H1 (cell line): ENCODE measurements at regions not wholly inside any gene's neighbourhood (a gene's known extent, or its start where the extent isn't known, plus 50 kb on each side); places are given as distances from the start of the nearest gene placed in this dataset.

Source experiments
- CTCF ChIA-PET: fragments of 300-600 bp; sonication (Branson Sonifier 250); formaldehyde crosslinking; loops from one replicate; lab custom pipeline; 2021; ENCODE audit not compliant: partially characterized antibody; lab: Charles Lee
- POLR2A ChIA-PET: fragments of 300-600 bp; sonication (Branson Sonifier 250); formaldehyde crosslinking; loops from one replicate; lab custom pipeline; 2021; ENCODE audit warnings: inconsistent platforms; ENCODE audit not compliant: partially characterized antibody; lab: Charles Lee
- DNase-seq, 2 experiments: peaks; one replicate each; pipeline versions ENCODE4 v3.0.0 to v3.0.0-alpha.2; 2010 to 2022; ENCODE audit warnings: low spot score in 2 of 2, low read depth in 1 of 2, mixed read lengths in 1 of 2
- FAIRE-seq: peaks from 2 replicates; lab custom pipeline; 2011; peaks lifted over from hg19 to GRCh38; lab: Jason Lieb, UNC
- H2AFZ ChIP-seq: 2 replicates; pipeline ENCODE4 v1.8.1; 2012; ENCODE audit warnings: low read length, inconsistent platforms
- H2AK5ac ChIP-seq: 2 replicates; pipeline ENCODE4 v1.6.1; 2013; ENCODE audit warnings: low read depth, low read length
- H2BK120ac ChIP-seq: replicated peaks from 2 replicates; pipeline ENCODE3; 2013; ENCODE audit warnings: low read depth, low read length, inconsistent platforms
- H2BK12ac ChIP-seq: 2 replicates; pipeline ENCODE4 v1.6.1; 2013; ENCODE audit warnings: low read depth, low read length
- H2BK15ac ChIP-seq: 2 replicates; pipeline ENCODE4 v1.6.1; 2013; ENCODE audit warnings: low read length
- H2BK20ac ChIP-seq: 2 replicates; pipeline ENCODE4 v1.6.1; 2013; ENCODE audit warnings: low read length
- H2BK5ac ChIP-seq: 2 replicates; pipeline ENCODE4 v1.6.1; 2013; ENCODE audit warnings: low read depth, low read length
- H3K14ac ChIP-seq: 2 replicates; pipeline ENCODE4 v1.6.1; 2013; ENCODE audit warnings: inconsistent platforms; ENCODE audit not compliant: insufficient read length
- H3K18ac ChIP-seq: 2 replicates; pipeline ENCODE4 v1.6.1; 2013; ENCODE audit warnings: low read length; ENCODE audit errors: extremely low read depth
- H3K23ac ChIP-seq: 2 replicates; pipeline ENCODE4 v1.6.1; 2013; ENCODE audit warnings: inconsistent platforms; ENCODE audit not compliant: insufficient read length
- H3K23me2 ChIP-seq: 2 replicates; pipeline ENCODE4 v1.6.1; 2013; ENCODE audit warnings: low read depth, low read length
- H3K27ac ChIP-seq: 2 replicates; pipeline ENCODE4 v1.6.1; 2011; ENCODE audit warnings: low read depth, low read length, inconsistent platforms
- H3K27me3 ChIP-seq, 4 experiments: replicated peaks in 1 of 4; 1 replicate in 1 of 4; 2 replicates in 3 of 4; pipeline versions ENCODE4 v1.6.1 to v1.8.1; 2011 to 2013; ENCODE audit warnings: low read length in 3 of 4, mild to moderate bottlenecking in 3 of 4, inconsistent platforms in 2 of 4, mixed read lengths in 2 of 4, moderate library complexity in 1 of 4; ENCODE audit not compliant: control insufficient read depth in 3 of 4, insufficient read depth in 3 of 4; ENCODE audit errors: extremely low read depth in 1 of 4
- H3K36me3 ChIP-seq, 4 experiments: 2 replicates each; pipeline versions ENCODE4 v1.6.1 to v1.8.1; 2011 to 2013; ENCODE audit warnings: mild to moderate bottlenecking in 4 of 4, low read length in 3 of 4, moderate library complexity in 2 of 4, control low read depth in 1 of 4, inconsistent platforms in 1 of 4; ENCODE audit not compliant: insufficient read depth in 4 of 4, control insufficient read depth in 2 of 4
- H3K4ac ChIP-seq: replicated peaks from 2 replicates; pipeline ENCODE3; 2013; ENCODE audit warnings: low read length, low read depth, mixed read lengths, inconsistent platforms; ENCODE audit not compliant: insufficient read length
- H3K4me1 ChIP-seq, 4 experiments: replicated peaks in 1 of 4; 1 replicate in 1 of 4; 2 replicates in 3 of 4; pipeline versions ENCODE4 v1.6.1 to v1.8.1; 2011 to 2013; ENCODE audit warnings: low read length in 3 of 4, inconsistent platforms in 2 of 4, mixed read lengths in 1 of 4; ENCODE audit not compliant: insufficient read depth in 4 of 4, control insufficient read depth in 3 of 4
- H3K4me2 ChIP-seq, 2 experiments: 2 replicates each; pipeline versions ENCODE4 v1.6.1 to v1.8.1; 2011 to 2013; ENCODE audit warnings: low read depth in 2 of 2, low read length in 2 of 2, control low read depth in 1 of 2, inconsistent platforms in 1 of 2, mild to moderate bottlenecking in 1 of 2; ENCODE audit not compliant: insufficient read depth in 1 of 2
- H3K4me3 ChIP-seq, 4 experiments: fragments of 200-600, 300-600 bp in 1 of 4; sonication (generic), shearing (Covaris generic), sonication (Bioruptor Twin) in 1 of 4; 2 replicates each; pipeline versions ENCODE4 v1.5.1 to v1.8.1; 2011 to 2016; ENCODE audit warnings: low read length in 4 of 4, low read depth in 3 of 4, control low read depth in 2 of 4, inconsistent platforms in 2 of 4, mild to moderate bottlenecking in 2 of 4, mixed read lengths in 1 of 4, moderate library complexity in 1 of 4; ENCODE audit not compliant: insufficient read depth in 2 of 4; ENCODE audit errors: extremely low read depth in 1 of 4
- H3K56ac ChIP-seq: replicated peaks from 2 replicates; pipeline ENCODE3; 2013; ENCODE audit warnings: low read depth, mild to moderate bottlenecking, mixed read lengths, low read length, inconsistent platforms; ENCODE audit not compliant: insufficient read length
- H3K79me1 ChIP-seq: 2 replicates; pipeline ENCODE4 v1.6.1; 2013; ENCODE audit warnings: low read depth, low read length, control low read depth
- H3K79me2 ChIP-seq, 2 experiments: 2 replicates each; pipeline versions ENCODE4 v1.6.1 to v1.8.1; 2012 to 2013; ENCODE audit warnings: low read length in 2 of 2, mild to moderate bottlenecking in 2 of 2, inconsistent platforms in 1 of 2; ENCODE audit not compliant: insufficient read depth in 2 of 2, control insufficient read depth in 1 of 2
- H3K9ac ChIP-seq, 4 experiments: replicated peaks in 1 of 4; 1 replicate in 1 of 4; 2 replicates in 3 of 4; pipeline versions ENCODE4 v1.6.1 to v1.8.1; 2011 to 2013; ENCODE audit warnings: low read depth in 3 of 4, low read length in 3 of 4, control low read depth in 2 of 4, mild to moderate bottlenecking in 2 of 4, moderate library complexity in 2 of 4, inconsistent platforms in 1 of 4; ENCODE audit errors: extremely low read depth in 1 of 4
- H3K9me3 ChIP-seq, 2 experiments: 2 replicates each; pipeline versions ENCODE4 v1.6.1 to v1.8.1; 2012 to 2013; ENCODE audit warnings: mild to moderate bottlenecking in 2 of 2, moderate library complexity in 2 of 2, control low read depth in 1 of 2, inconsistent platforms in 1 of 2, low read depth in 1 of 2, low read length in 1 of 2, mixed read lengths in 1 of 2; ENCODE audit not compliant: insufficient read depth in 2 of 2
- H4K20me1 ChIP-seq, 2 experiments: replicated peaks in 1 of 2; 2 replicates each; pipeline versions ENCODE3 to v1.8.1; 2011 to 2013; ENCODE audit warnings: inconsistent platforms in 2 of 2, low read length in 2 of 2, mild to moderate bottlenecking in 1 of 2; ENCODE audit not compliant: insufficient read depth in 2 of 2, control insufficient read depth in 1 of 2
- H4K5ac ChIP-seq: 2 replicates; pipeline ENCODE4 v1.6.1; 2013; ENCODE audit warnings: low read length, low read depth, mixed read lengths, inconsistent platforms; ENCODE audit not compliant: insufficient read length
- H4K8ac ChIP-seq: 2 replicates; pipeline ENCODE4 v1.8.0; 2013; ENCODE audit warnings: mild to moderate bottlenecking, moderate library complexity, low read length, inconsistent platforms; ENCODE audit not compliant: insufficient read depth; ENCODE audit errors: extremely low read depth
- H4K91ac ChIP-seq: replicated peaks from 2 replicates; pipeline ENCODE3; 2013; ENCODE audit warnings: low read length, mixed read lengths, inconsistent platforms; ENCODE audit not compliant: insufficient read length
- ASH2L ChIP-seq: fragments of 200-600, 300-600 bp; sonication (generic); IDR thresholded peaks from one replicate; pipeline ENCODE4 v1.7.1; 2017; ENCODE audit warnings: low read length
- BCL11A ChIP-seq, 2 experiments: IDR thresholded peaks; one replicate each; pipeline ENCODE4 v1.6.1; 2011; ENCODE audit warnings: low read depth in 2 of 2, low read length in 2 of 2, mild to moderate bottlenecking in 2 of 2
- CBX5 ChIP-seq: fragments of 300-800, 300-1000 bp; sonication (generic); IDR thresholded peaks from 2 replicates; pipeline ENCODE4 v1.7.1; 2016; ENCODE audit warnings: antibody characterized with exemption, low read length, low read depth
- GABPA ChIP-seq: IDR thresholded peaks from 2 replicates; pipeline ENCODE4 v1.6.1; 2011; ENCODE audit warnings: mild to moderate bottlenecking, low read length, moderate library complexity, borderline replicate concordance; ENCODE audit not compliant: insufficient read depth
- GTF2F1 ChIP-seq: IDR thresholded peaks from 2 replicates; pipeline ENCODE4 v1.6.1; 2012; ENCODE audit warnings: low read depth, low read length, improper control_type of control experiment, borderline replicate concordance
- JUND ChIP-seq: IDR thresholded peaks from 2 replicates; pipeline ENCODE4 v1.6.1; 2011; ENCODE audit warnings: mild to moderate bottlenecking, improper control_type of control experiment, low read length
- MAX ChIP-seq: IDR thresholded peaks from 2 replicates; pipeline ENCODE4 v1.6.1; 2012; ENCODE audit warnings: inconsistent platforms
- NRF1 ChIP-seq: IDR thresholded peaks from 2 replicates; pipeline ENCODE4 v1.6.1; 2011; ENCODE audit warnings: mild to moderate bottlenecking, low read depth, low read length, improper control_type of control experiment
- RAD21 ChIP-seq, 2 experiments: IDR thresholded peaks in 1 of 2; conservative IDR thresholded peaks in 1 of 2; 2 replicates each; pipeline ENCODE4 v1.6.1; 2011; ENCODE audit warnings: low read depth in 2 of 2, low read length in 2 of 2, improper control_type of control experiment in 1 of 2, inconsistent platforms in 1 of 2, mild to moderate bottlenecking in 1 of 2, moderate library complexity in 1 of 2
- RXRA ChIP-seq: IDR thresholded peaks from 2 replicates; pipeline ENCODE4 v1.6.1; 2011; ENCODE audit warnings: low read depth, mild to moderate bottlenecking, low read length, moderate library complexity; ENCODE audit not compliant: insufficient read depth
- SIX5 ChIP-seq: IDR thresholded peaks from 2 replicates; pipeline ENCODE4 v1.6.1; 2011; ENCODE audit warnings: mild to moderate bottlenecking, low read depth, low read length
- SUZ12 ChIP-seq: fragments of 200-600 bp; sonication (generic); IDR thresholded peaks from 2 replicates; pipeline ENCODE4 v1.6.1; 2012; ENCODE audit warnings: mild to moderate bottlenecking, inconsistent platforms, low read length, moderate library complexity, mixed read lengths
- TAF1 ChIP-seq: IDR thresholded peaks from 2 replicates; pipeline ENCODE4 v1.6.1; 2011; ENCODE audit warnings: mild to moderate bottlenecking, low read depth, low read length
- TBP ChIP-seq: IDR thresholded peaks from 2 replicates; pipeline ENCODE4 v1.6.1; 2011; ENCODE audit warnings: low read depth, low read length, improper control_type of control experiment
- TEAD4 ChIP-seq: IDR thresholded peaks from 2 replicates; pipeline ENCODE4 v1.6.1; 2012; ENCODE audit warnings: low read depth, low read length, inconsistent platforms, mixed read lengths
- YY1 ChIP-seq: IDR thresholded peaks from 2 replicates; pipeline ENCODE4 v1.6.1; 2011; ENCODE audit warnings: low read depth, mild to moderate bottlenecking, low read length
- WGBS, 2 experiments: shearing (Covaris generic) in 1 of 2; methylation state at CpG; one replicate each; pipeline versions ENCODE4 v1.1.6 to v1.1.7; 2013 to 2015; ENCODE audit warnings: low lambda C conversion rate in 2 of 2, mixed read lengths in 2 of 2, inconsistent platforms in 1 of 2, low coverage in 1 of 2, missing lambda C conversion rate in 1 of 2; ENCODE audit not compliant: insufficient replicate concordance in 2 of 2, insufficient coverage in 1 of 2, insufficient read length in 1 of 2; ENCODE audit errors: extremely low coverage in 1 of 2, missing lambda C conversion rate in 1 of 2; 5-methylcytosine and 5-hydroxymethylcytosine counted together

GRCh38 chr10:31648966-31649365, 279.7 kb downstream of the ARHGAP12 start:
- no peak overlapping the region for H2BK12ac ChIP-seq
- H3K4ac ChIP-seq: no peak overlapping the region
- no peak overlapping the region for H2BK5ac ChIP-seq
- H4K91ac ChIP-seq: no peak overlapping the region
- H3K79me2 ChIP-seq: no peaks in the 10 kb centered on the region
- H3K79me1 ChIP-seq: no peaks in the 10 kb centered on the region
- H4K20me1 ChIP-seq: no peaks in the 10 kb centered on the region
- no peak for DNase-seq
- H3K23ac ChIP-seq: no peak overlapping the region
- no peak overlapping the region for H3K27ac ChIP-seq
- no peak overlapping the region for H3K18ac ChIP-seq
- H2BK20ac ChIP-seq: no peak overlapping the region
- H2AFZ ChIP-seq: no peak overlapping the region
- H3K36me3 ChIP-seq: no peaks in the 10 kb centered on the region
- H2BK15ac ChIP-seq: no peak overlapping the region
- ChIA-PET POLR2A (no interaction called here), CTCF (no interaction called here)
- no peak overlapping the region for H3K4me3 ChIP-seq
- H4K8ac ChIP-seq: no peak overlapping the region
- no peak overlapping the region for H2BK120ac ChIP-seq
- no peak overlapping the region for H3K14ac ChIP-seq
- no peak overlapping the region for H3K56ac ChIP-seq
- H3K4me2 ChIP-seq: no peak overlapping the region
- no peak overlapping the region for H4K5ac ChIP-seq
- FAIRE-seq: no peak
- WGBS, 2 experiments: 77% methylated on average over 8 of the region's 8 CpGs; no CpG with 5 or more reads in 1 of the 2 experiments
- no peaks in the 10 kb centered on the region for H3K4me1 ChIP-seq
- H2AK5ac ChIP-seq: no peak overlapping the region
- H3K23me2 ChIP-seq: no peaks in the 10 kb centered on the region
- H3K9ac ChIP-seq: no peak overlapping the region
- no peaks in the 10 kb centered on the region for H3K27me3 ChIP-seq
- no peaks in the 10 kb centered on the region for H3K9me3 ChIP-seq
- TF ChIP-seq TAF1 (no peak), YY1 (no peak), JUND (no peak), GTF2F1 (no peak), NRF1 (no peak), MAX (no peak), RXRA (no peak), ASH2L (no peak), TEAD4 (no peak), CBX5 (no peak), TBP (no peak), BCL11A (IDR thresholded peaks at IDR 0.05; ENCODE audit: low read depth in 2 of 2, low read length in 2 of 2) (no peak), SIX5 (no peak), SUZ12 (no peak), GABPA (no peak), RAD21 (IDR thresholded peaks at IDR 0.05 in 1 of 2, conservative IDR thresholded peaks at IDR 0.05 in 1 of 2; ENCODE audit: low read depth in 2 of 2, low read length in 2 of 2) (no peak)
